ENCODE measurements at regions not wholly inside any gene's neighbourhood (a gene's known extent, or its start where the extent isn't known, plus 50 kb on each side); places are given as distances from the start of the nearest gene placed in this dataset.

- no peak for TF ChIP-seq POLR2AphosphoS5 (IDR thresholded peaks at IDR 0.05; ENCODE audit: borderline replicate concordance, low read depth, low read length)
- TF ChIP-seq EZH2 (IDR thresholded peaks at IDR 0.05) = no peak
Measured at GRCh38 chr10:27382176-27382575, 121.9 kb upstream of the RAB18 start.

All from SK-N-MC (cell line).